SK-N-MC (cell line): ENCODE measurements at regions not wholly inside any gene's neighbourhood (a gene's known extent, or its start where the extent isn't known, plus 50 kb on each side); places are given as distances from the start of the nearest gene placed in this dataset.

Experiments
- EZH2 ChIP-seq: fragments of 200-600 bp; sonication (generic); IDR thresholded peaks from one replicate; pipeline ENCODE4 v1.6.1; 2017; ENCODE audit warnings: antibody characterized with exemption
- FOXP2 ChIP-seq: optimal IDR thresholded peaks from 2 replicates; pipeline ENCODE3; 2011; ENCODE audit warnings: mild to moderate bottlenecking, moderate library complexity; ENCODE audit not compliant: insufficient read depth; ENCODE audit errors: extremely low read length, control extremely low read depth
- POLR2AphosphoS5 ChIP-seq: IDR thresholded peaks from 2 replicates; pipeline ENCODE4 v1.6.1; 2012; ENCODE audit warnings: mild to moderate bottlenecking, low read depth, low read length, borderline replicate concordance

- no peak for TF ChIP-seq EZH2
- TF ChIP-seq POLR2AphosphoS5: no peak
- TF ChIP-seq FOXP2: no peak
Observed at GRCh38 chr20:22438346-22438745, 146.0 kb downstream of the FOXA2 start.
